Cardiac muscle cell (in vitro differentiated cells and primary cell): ENCODE measurements at regions not wholly inside any gene's neighbourhood (a gene's known extent, or its start where the extent isn't known, plus 50 kb on each side); places are given as distances from the start of the nearest gene placed in this dataset.
"Not testable (repeated sequence)": the region's sequence is repeated elsewhere in the genome, so short reads cannot be mapped to it uniquely, and the experiment has no call there.

Source experiments
- DNase-seq, 2 donors: peaks; one replicate each; pipeline versions ENCODE4 v3.0.0 to v3.0.0-alpha.2; 2010 to 2017; ENCODE audit warnings: low read depth in 1 of 2, low spot score in 1 of 2
- H3K27ac ChIP-seq: fragments of 200-600 bp; sonication (generic); 2 replicates; pipeline ENCODE4 v1.5.1; 2016
- H3K27me3 ChIP-seq: fragments of 200-600 bp; sonication (generic); 2 replicates; pipeline ENCODE4 v1.6.0; 2016; ENCODE audit warnings: control low read depth
- H3K36me3 ChIP-seq: fragments of 200-600 bp; sonication (generic); 2 replicates; pipeline ENCODE4 v1.5.1; 2016; ENCODE audit warnings: control low read depth
- H3K4me1 ChIP-seq: fragments of 200-600 bp; sonication (generic); 2 replicates; pipeline ENCODE4 v1.8.1; 2017; ENCODE audit warnings: low read depth, mild to moderate bottlenecking, mixed run types
- H3K4me3 ChIP-seq: fragments of 200-600 bp; sonication (generic); 2 replicates; pipeline ENCODE4 v1.5.1; 2016; ENCODE audit warnings: mild to moderate bottlenecking
- H3K9me3 ChIP-seq: fragments of 200-600 bp; sonication (generic); 2 replicates; pipeline ENCODE4 v1.5.1; 2017; ENCODE audit warnings: low read depth, mild to moderate bottlenecking, control low read depth
- CTCF ChIP-seq: IDR thresholded peaks from 2 replicates; pipeline ENCODE4 v1.5.1; 2012; ENCODE audit warnings: low read depth, mild to moderate bottlenecking, low read length

GRCh38 chr3:48101301-48101650 lies 85.1 kb upstream of the MAP4 start:
- not testable (repeated sequence) for H3K36me3 ChIP-seq

DNA sequence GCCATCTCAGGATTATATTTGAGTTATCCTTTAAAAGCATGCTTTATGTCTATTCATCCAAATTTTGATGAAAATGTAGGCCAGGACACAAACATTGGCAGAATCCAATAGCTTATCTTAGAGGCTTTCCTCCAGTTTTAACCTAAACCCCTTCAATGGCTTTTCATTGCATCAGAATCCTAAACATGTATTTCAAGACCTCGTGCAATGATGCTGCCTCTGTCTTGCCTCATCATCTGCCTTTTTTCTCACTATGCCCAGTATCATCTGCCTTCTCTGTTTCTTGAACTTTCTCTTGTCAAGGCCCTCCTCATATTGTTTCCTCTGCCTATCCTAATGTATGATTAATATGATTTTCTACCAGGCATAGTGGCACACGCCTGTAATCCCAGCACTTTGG lies 76.1 kb upstream of the MAP4 start:
- no peak for TF ChIP-seq CTCF
- Histone ChIP-seq H3K4me3 (no peak overlapping the region), H3K27me3 (no peaks in the 10 kb centered on the region), H3K9me3 (no peaks in the 10 kb centered on the region), H3K27ac (no peak overlapping the region), H3K36me3 (no peaks in the 10 kb centered on the region), H3K4me1 (no peaks in the 10 kb centered on the region)
- no peak for DNase-seq

More at GRCh38 chr3:48101301-48101650, 85.1 kb upstream of the MAP4 start:
- not testable (repeated sequence) for H3K4me3 ChIP-seq, H3K4me1 ChIP-seq, DNase-seq, H3K27me3 ChIP-seq, H3K9me3 ChIP-seq, H3K27ac ChIP-seq

GRCh38 chr3:48090166-48090939 lies 74.1 kb upstream of the MAP4 start:
- H3K9me3 ChIP-seq = no peaks in the 10 kb centered on the region
- no peak for DNase-seq
- H3K27ac ChIP-seq = no peak overlapping the region
- no peak for TF ChIP-seq CTCF
- H3K4me3 ChIP-seq = no peak overlapping the region
- H3K4me1 ChIP-seq = no peaks in the 10 kb centered on the region
- no peaks in the 10 kb centered on the region for H3K36me3 ChIP-seq
- H3K27me3 ChIP-seq = no peaks in the 10 kb centered on the region

DNA sequence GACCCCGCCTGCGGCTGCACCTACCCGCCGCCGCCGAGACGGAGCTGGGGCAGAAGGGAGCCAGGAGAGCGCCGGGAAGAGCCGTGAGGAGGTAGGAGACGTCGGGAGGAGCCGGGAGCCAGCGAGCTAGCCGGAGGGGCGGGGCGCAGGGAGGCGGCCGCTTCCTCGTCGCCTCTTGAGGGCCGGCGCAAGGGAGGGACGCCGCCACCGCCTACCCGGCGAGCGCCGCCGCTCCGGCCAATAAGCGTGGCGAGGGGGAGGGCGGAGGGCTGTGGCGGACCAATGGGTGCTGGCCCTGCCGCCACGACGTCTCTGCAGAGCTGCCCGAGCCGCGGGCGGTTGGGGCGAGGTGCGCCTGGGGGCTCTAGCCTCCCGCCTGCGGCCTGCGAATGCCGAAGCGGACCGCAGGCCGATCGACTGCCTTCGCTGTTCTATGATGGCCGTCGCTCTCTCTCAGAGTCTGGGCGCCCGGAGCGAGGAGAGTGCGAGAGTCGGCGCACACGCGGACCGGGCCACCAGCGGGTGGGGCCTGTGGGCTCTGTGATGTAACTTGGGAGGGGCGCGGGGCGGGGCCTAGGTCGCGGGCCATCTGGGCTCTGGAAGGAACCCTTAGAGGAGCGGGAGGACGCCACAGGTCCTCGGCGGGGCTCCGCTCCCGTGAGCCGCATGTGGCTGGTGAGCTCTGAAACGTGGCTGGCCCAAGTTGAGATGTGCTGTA lies 72.7 kb upstream of the MAP4 start:
- DNase-seq = peak; percentile 98 to 99
- no peak for TF ChIP-seq CTCF
- peak overlapping the region; percentile 77 for H3K4me3 ChIP-seq
- H3K9me3 ChIP-seq = no peaks in the 10 kb centered on the region
- no peaks in the 10 kb centered on the region for H3K27me3 ChIP-seq
- no peaks in the 10 kb centered on the region for H3K4me1 ChIP-seq
- H3K27ac ChIP-seq = peak overlapping the region; percentile 94
- no peaks in the 10 kb centered on the region for H3K36me3 ChIP-seq

DNA sequence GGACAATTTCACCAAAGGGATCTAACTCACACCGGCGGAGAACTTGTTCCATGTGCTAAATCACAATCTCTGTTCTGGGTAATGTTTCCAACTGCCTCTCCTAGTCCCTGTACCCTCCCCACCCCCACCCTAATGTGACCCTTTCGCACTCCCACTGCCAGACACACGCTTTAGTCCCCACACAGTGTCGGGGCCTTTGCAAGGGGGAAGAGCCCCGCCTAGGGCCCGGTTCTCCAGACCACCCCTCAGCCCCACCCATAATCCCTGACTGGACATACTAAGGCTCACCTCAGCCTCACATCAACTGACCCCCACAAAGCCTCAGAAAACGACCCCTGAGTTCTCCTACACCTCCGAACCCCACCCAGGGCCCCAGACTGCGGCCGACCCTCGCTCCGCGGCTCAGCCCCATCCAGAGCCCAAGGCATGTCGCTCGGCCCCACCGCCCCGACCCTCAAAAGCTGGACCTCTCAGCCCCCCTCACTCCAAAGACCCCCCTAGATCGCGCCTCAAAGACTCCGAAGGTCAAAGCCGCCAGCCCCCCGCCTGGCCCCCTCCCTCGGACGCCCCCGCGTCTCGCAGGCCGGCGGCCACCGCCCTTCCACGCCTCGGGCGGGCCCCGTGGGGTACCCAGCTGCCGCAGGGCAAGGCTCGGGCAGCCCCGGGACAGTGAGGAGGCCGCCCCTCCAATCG lies 72.0 kb upstream of the MAP4 start:
- H3K9me3 ChIP-seq = no peaks in the 10 kb centered on the region
- H3K27ac ChIP-seq = peak overlapping the region; percentile 94
- H3K27me3 ChIP-seq = no peaks in the 10 kb centered on the region
- no peak for TF ChIP-seq CTCF
- no peaks in the 10 kb centered on the region for H3K4me1 ChIP-seq
- peak overlapping the region; percentile 77 for H3K4me3 ChIP-seq
- no peaks in the 10 kb centered on the region for H3K36me3 ChIP-seq
- peak in 1 of 2 donors; percentile 64 for DNase-seq

DNA sequence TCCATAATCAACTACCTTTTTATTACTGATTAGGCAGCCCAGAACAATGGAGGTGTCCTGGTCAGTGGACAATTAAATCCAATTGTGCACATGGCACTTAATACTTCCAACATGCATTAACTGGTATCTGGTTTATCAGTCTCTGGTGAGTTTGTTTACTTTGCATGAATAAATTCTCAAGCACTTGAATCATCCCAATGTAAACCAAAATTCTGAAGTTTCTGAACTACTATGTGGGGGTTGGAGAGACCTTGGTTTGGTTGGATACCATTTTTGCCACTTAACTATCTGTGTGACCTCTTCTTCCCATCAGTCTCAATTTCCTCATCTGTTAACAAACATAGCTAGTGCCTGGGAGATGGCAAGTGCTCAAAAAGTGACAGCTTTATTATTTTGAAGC lies 70.5 kb upstream of the MAP4 start:
- no peaks in the 10 kb centered on the region for H3K27me3 ChIP-seq
- peak overlapping the region; percentile 94 for H3K27ac ChIP-seq
- no peak overlapping the region for H3K4me3 ChIP-seq
- no peaks in the 10 kb centered on the region for H3K9me3 ChIP-seq
- no peaks in the 10 kb centered on the region for H3K4me1 ChIP-seq
- DNase-seq = peak in 1 of 2 donors; percentile 46
- H3K36me3 ChIP-seq = no peaks in the 10 kb centered on the region
- no peak for TF ChIP-seq CTCF
